Right kidney (tissue), 1 donor: ENCODE measurements at regions not wholly inside any gene's neighbourhood (a gene's known extent, or its start where the extent isn't known, plus 50 kb on each side); places are given as distances from the start of the nearest gene placed in this dataset.

Experiments used
- DNase-seq: peaks from one replicate; pipeline ENCODE4 v3.0.0-alpha.2; 2016

- DNase-seq: no peak
These were observed 151.3 kb upstream of the IRX3 start for GRCh38 chr16:54437921-54438320.

- DNase-seq: no peak
These were observed 150.8 kb upstream of the IRX3 start for GRCh38 chr16:54437401-54437800.

- no peak for DNase-seq
These were observed 149.8 kb upstream of the IRX3 start for GRCh38 chr16:54436346-54436745.

- DNase-seq: no peak
These were observed 148.3 kb upstream of the IRX3 start for GRCh38 chr16:54434859-54435258.

- DNase-seq: no peak
These were observed 146.3 kb upstream of the IRX3 start for GRCh38 chr16:54432897-54433229.

DNA sequence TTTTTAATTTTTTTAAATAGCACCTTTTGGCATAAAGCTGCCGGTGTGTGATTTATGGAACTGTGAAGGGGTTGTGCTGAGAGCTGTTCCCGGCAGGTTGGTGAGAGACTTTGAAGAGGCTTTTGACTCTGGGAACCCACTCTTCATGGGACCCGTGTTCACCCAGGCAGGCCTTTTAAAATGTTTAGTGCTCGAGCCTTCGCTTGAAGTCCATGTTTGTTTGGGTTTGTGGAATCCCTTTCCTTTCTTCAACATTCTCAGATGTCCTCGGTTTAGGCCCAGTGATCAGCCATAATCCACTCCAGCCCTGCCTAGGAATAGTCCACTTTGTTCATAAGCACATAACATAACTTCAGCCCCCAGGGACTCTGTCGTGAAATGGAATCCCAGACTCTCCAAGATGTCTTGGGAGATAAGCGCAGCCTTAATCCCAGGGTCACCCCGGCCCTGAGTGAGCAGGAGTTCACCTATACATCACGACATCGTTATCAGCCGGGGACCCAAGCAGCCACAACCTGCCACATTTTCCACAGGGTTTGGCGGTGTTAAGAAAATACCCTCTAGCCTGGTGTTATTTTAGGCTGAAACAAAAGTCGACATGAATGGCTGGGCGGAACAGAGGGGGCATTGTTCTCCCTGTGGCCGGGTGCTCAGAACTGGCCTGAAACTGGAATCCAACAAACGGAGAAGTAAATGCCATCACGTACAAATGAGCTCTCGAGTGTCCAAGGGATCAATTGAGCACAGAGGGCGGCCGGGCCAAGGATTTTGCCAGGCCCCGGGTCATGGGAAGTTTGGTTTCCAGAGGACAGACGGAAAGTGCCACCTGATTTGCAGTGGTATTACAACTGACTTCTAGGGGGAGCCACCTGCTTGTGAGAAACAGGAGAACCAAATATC, 145.7 kb upstream of the IRX3 start:
- DNase-seq: peak; percentile 38

- DNase-seq: no peak
These were observed 144.7 kb upstream of the IRX3 start for GRCh38 chr16:54431041-54431996.

GRCh38 chr16:54430491-54431030, 144.0 kb upstream of the IRX3 start:
- no peak for DNase-seq

- DNase-seq: no peak
These were observed 142.4 kb upstream of the IRX3 start for GRCh38 chr16:54429029-54429428.

- DNase-seq: no peak
These were observed 139.9 kb upstream of the IRX3 start for GRCh38 chr16:54426553-54426849.

DNA sequence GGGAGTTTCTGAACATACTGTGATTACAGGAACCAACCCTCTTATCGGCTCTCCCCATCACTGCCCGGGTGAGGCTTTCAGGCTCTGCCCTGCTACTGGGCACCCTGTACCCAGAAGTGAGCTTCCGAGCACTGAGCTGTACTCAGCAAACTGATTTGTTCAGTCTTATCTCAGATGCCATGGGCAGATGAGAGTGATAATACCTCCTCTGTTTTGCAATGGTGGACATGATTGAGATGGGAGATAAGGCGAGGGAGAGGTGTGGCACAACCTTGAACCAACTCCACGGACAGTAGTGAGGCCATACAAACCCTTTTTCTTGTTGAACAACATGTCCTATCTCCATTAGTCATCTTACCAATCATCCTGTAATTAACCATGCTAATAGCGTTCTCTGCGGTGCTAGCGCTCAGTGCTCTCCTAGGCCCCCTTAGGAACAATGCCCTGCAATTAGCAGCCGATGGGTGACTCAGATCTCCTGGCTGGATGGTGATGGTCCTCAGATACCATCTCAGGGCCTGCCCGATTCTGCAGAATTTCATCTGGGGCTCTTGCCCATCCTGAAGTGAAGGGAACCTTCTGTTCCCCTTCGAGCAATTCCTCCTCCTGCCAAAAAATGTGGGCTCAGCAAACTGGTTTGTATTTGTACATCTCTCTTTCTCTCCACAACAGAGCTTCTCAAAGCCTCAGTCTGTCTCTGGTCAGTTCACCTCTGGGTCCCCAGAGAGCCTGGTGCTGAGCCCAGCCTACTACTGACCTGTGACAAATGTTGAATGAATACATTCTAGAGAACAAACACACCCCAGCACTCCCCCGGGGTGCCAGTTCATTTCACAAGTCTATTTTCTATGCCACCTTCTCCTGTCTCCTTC, 139.3 kb upstream of the IRX3 start:
- DNase-seq: no peak

GRCh38 chr16:54425068-54425467, 138.5 kb upstream of the IRX3 start:
- DNase-seq: no peak

GRCh38 chr16:54424043-54424451, 137.5 kb upstream of the IRX3 start:
- no peak for DNase-seq

GRCh38 chr16:54422569-54422978, 136.0 kb upstream of the IRX3 start:
- DNase-seq: no peak

DNA sequence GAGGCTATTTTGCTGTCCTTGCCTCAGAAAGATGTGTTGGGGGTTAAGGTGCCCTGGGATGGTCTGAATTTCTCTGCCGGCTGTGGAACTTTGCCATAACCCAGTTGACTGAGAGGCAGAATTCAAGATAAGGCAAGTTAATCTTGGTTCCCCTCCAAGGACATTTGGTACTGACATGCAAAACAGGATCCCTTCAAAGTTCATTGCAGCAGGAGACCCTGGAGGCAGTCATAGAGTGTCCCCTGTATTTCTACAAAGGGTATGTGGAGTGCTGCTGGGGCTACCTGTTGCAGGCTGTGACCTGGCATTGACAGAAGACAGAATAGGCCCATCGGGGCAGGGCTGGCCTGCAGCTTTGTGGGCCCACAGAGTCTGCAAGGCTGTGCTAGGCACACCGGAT, 135.6 kb upstream of the IRX3 start:
- no peak for DNase-seq

GRCh38 chr16:54421220-54421619, 134.6 kb upstream of the IRX3 start:
- no peak for DNase-seq

DNA sequence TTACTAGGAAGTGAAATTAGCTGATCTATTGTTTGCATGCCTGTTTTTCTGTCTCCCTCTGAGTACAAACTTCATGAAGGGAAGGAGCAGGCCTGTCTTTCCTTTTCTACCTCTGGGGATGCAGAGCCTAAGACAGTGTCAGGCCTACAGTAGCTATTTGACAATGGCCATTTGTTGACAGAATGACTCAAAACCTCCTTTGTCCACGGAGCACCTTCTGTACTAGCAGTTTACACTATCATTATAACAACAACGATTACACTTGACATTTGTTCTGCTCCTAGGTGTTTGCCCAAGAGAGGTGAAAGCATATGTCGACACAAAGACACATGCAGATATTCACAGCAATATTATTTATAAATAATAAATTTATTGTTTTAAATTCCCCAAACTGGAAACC, 132.3 kb upstream of the IRX3 start:
- DNase-seq: no peak

DNA sequence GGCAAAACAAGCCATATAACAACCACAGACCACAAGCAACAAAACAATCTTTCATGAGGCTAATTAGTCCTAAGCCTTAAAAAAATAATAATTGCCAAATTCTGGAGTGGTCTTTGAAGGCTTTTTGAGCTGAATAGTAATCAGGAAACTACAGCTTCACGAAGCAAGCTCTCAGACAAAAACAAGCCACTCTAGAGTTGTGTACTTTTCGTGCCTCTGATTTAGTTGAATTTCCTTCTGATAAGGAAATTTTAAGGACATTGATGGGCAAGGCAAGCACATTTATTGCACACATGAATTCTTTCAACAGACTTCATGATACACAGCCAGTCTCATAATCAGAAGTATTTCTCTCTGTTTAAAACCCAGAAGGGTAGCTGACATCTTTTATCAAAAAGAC, 130.8 kb upstream of the IRX3 start:
- no peak for DNase-seq

- DNase-seq: no peak
These were observed 128.1 kb upstream of the IRX3 start for GRCh38 chr16:54414671-54415070.

GRCh38 chr16:54412777-54413455, 126.3 kb upstream of the IRX3 start:
- DNase-seq: no peak

GRCh38 chr16:54412037-54412436, 125.5 kb upstream of the IRX3 start:
- DNase-seq: no peak

- peak; percentile 35 for DNase-seq
These were observed 125.0 kb upstream of the IRX3 start for GRCh38 chr16:54411544-54411943.
